GM10266 (cell line): ENCODE measurements at regions not wholly inside any gene's neighbourhood (a gene's known extent, or its start where the extent isn't known, plus 50 kb on each side); places are given as distances from the start of the nearest gene placed in this dataset.

Source experiments
- DNase-seq: peaks from one replicate; pipeline ENCODE4 v3.0.0; 2012; ENCODE audit errors: extremely low spot score
- CTCF ChIP-seq: IDR thresholded peaks from 2 replicates; pipeline ENCODE4 v1.5.1; 2012; ENCODE audit warnings: mild to moderate bottlenecking, low read depth; ENCODE audit not compliant: control insufficient read depth, insufficient read depth; ENCODE audit errors: missing control alignments

GRCh38 chr1:163928651-163929050 is 606.9 kb downstream of the NUF2 start:
- DNase-seq, result no peak
- TF ChIP-seq CTCF, result no peak

GRCh38 chr1:163932901-163933300 is 611.1 kb downstream of the NUF2 start:
- TF ChIP-seq CTCF, result no peak
- DNase-seq, result no peak

GRCh38 chr1:163933437-163933836 is 611.7 kb downstream of the NUF2 start:
- no peak for DNase-seq
- no peak for TF ChIP-seq CTCF

- DNase-seq, result no peak
- no peak for TF ChIP-seq CTCF
These were observed 614.1 kb downstream of the NUF2 start for GRCh38 chr1:163935738-163936374.

GRCh38 chr1:163959622-163960021 is 599.4 kb upstream of the PBX1 start:
- DNase-seq, result no peak
- TF ChIP-seq CTCF, result no peak

GRCh38 chr1:163970151-163970550 is 588.8 kb upstream of the PBX1 start:
- no peak for DNase-seq
- TF ChIP-seq CTCF, result no peak

GRCh38 chr1:163970699-163971098 is 588.3 kb upstream of the PBX1 start:
- no peak for DNase-seq
- TF ChIP-seq CTCF, result no peak
